Natural killer cell (primary cell): ENCODE measurements at regions not wholly inside any gene's neighbourhood (a gene's known extent, or its start where the extent isn't known, plus 50 kb on each side); places are given as distances from the start of the nearest gene placed in this dataset.

Source experiments
- ATAC-seq, 3 donors: fragments of 150-1000 bp in 2 of 3; fragments of 200-7000 bp in 1 of 3; cut with Tn5 transposase; 1 replicate in 1 of 3; 2 replicates in 2 of 3; pipeline ENCODE4 v1.10.0; 2021; ENCODE audit warnings: mild to moderate bottlenecking in 2 of 3, moderate library complexity in 2 of 3
- DNase-seq, 2 donors: peaks; one replicate each; pipeline versions ENCODE4 v3.0.0 to v3.0.0-alpha.2; 2013 to 2021; ENCODE audit warnings: mixed read lengths in 1 of 2
- H3K27ac ChIP-seq: one replicate; pipeline ENCODE4 v1.5.1; 2013; ENCODE audit warnings: mild to moderate bottlenecking, low read length
- H3K27me3 ChIP-seq: one replicate; pipeline ENCODE4 v1.6.1; 2013; ENCODE audit warnings: low read length; ENCODE audit not compliant: control insufficient read depth, insufficient read depth
- H3K36me3 ChIP-seq: one replicate; pipeline ENCODE4 v1.6.1; 2013; ENCODE audit warnings: low read length; ENCODE audit not compliant: control insufficient read depth, insufficient read depth
- H3K4me1 ChIP-seq: one replicate; pipeline ENCODE4 v1.6.1; 2013; ENCODE audit warnings: low read length; ENCODE audit not compliant: control insufficient read depth, insufficient read depth
- H3K4me3 ChIP-seq: one replicate; pipeline ENCODE4 v1.5.1; 2013; ENCODE audit warnings: low read length
- H3K9me3 ChIP-seq: one replicate; pipeline ENCODE4 v1.6.1; 2013; ENCODE audit warnings: low read length; ENCODE audit not compliant: control insufficient read depth, insufficient read depth
- H3K27ac Mint-ChIP-seq, 2 donors: one replicate each; pipeline ENCODE4 v1.8.0; 2022; ENCODE audit warnings: mild to moderate bottlenecking in 2 of 2, mixed read lengths in 2 of 2, moderate library complexity in 1 of 2
- H3K27me3 Mint-ChIP-seq, 2 donors: one replicate each; pipeline ENCODE4 v1.8.0; 2022; ENCODE audit warnings: low read depth in 2 of 2, mixed read lengths in 2 of 2
- H3K36me3 Mint-ChIP-seq: one replicate; pipeline ENCODE4 v1.8.0; 2022; ENCODE audit warnings: mixed read lengths
- H3K4me1 Mint-ChIP-seq, 2 donors: one replicate each; pipeline ENCODE4 v1.8.0; 2022; ENCODE audit warnings: mixed read lengths in 2 of 2
- H3K4me3 Mint-ChIP-seq: one replicate; pipeline ENCODE4 v1.8.0; 2022; ENCODE audit warnings: mild to moderate bottlenecking, moderate library complexity, mixed read lengths
- H3K9me3 Mint-ChIP-seq, 2 donors: one replicate each; pipeline ENCODE4 v1.8.0; 2022; ENCODE audit warnings: mixed read lengths in 2 of 2
- WGBS: methylation state at CpG from one replicate; pipeline ENCODE4 v1.1.7; 2013; ENCODE audit warnings: missing lambda C conversion rate; ENCODE audit not compliant: insufficient coverage; 5-methylcytosine and 5-hydroxymethylcytosine counted together
- intact Hi-C: fragments of 100-400 bp; cut with micrococcal nuclease; formaldehyde crosslinking; loops from one replicate; pipeline ENCODE4 v1.14.2; 2022
- TF ChIP-seq, protein P1 (sequence below): fragments of 200-600 bp; IDR thresholded peaks from one replicate; pipeline ENCODE4 v1.8.0; 2022; ENCODE audit warnings: antibody characterized with exemption

DNA sequence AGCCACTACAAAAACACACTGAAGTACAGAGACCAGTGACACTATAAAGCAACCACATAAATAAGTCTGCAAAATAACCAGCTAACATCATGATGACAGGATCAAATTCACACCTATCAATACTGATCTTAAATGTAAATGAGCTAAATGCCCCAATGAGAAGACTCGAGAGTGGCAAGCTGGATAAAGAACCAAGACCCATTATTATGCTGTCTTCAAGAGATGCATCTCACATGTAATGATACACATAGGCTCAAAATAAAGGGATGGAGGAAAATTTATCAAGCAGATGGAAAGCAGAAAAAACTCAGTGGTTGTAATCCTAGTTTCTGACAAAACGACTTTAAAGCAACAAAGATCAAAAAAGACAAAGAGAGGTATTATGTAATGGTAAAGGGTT, 138.1 kb upstream of the PLN start:
- H3K27ac Mint-ChIP-seq, result no peak overlapping the region

More for the DNA sequence above, 138.1 kb upstream of the PLN start:
- no peak overlapping the region for H3K4me3 Mint-ChIP-seq
- Histone ChIP-seq H3K4me3 (no peak overlapping the region), H3K9me3 (peaks cover 3% of the 10 kb centered on the region), H3K27me3 (no peaks in the 10 kb centered on the region), H3K27ac (no peak overlapping the region), H3K36me3 (no peaks in the 10 kb centered on the region), H3K4me1 (no peaks in the 10 kb centered on the region)
- no peaks in the 10 kb centered on the region for H3K4me1 Mint-ChIP-seq
- TF ChIP-seq, protein P1, sequence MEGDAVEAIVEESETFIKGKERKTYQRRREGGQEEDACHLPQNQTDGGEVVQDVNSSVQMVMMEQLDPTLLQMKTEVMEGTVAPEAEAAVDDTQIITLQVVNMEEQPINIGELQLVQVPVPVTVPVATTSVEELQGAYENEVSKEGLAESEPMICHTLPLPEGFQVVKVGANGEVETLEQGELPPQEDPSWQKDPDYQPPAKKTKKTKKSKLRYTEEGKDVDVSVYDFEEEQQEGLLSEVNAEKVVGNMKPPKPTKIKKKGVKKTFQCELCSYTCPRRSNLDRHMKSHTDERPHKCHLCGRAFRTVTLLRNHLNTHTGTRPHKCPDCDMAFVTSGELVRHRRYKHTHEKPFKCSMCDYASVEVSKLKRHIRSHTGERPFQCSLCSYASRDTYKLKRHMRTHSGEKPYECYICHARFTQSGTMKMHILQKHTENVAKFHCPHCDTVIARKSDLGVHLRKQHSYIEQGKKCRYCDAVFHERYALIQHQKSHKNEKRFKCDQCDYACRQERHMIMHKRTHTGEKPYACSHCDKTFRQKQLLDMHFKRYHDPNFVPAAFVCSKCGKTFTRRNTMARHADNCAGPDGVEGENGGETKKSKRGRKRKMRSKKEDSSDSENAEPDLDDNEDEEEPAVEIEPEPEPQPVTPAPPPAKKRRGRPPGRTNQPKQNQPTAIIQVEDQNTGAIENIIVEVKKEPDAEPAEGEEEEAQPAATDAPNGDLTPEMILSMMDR, result no peak
- ATAC-seq (no peak), DNase-seq (no peak)
- intact Hi-C loops, result no loop called here
- H3K36me3 Mint-ChIP-seq, result peaks cover 17% of the 10 kb centered on the region
- 100% methylated on average over 1 of the region's 2 CpGs for WGBS
- peaks cover 0 to 3% of the 10 kb centered on the region in 2 donors for H3K27me3 Mint-ChIP-seq
- peaks cover 7 to 8% of the 10 kb centered on the region in 2 donors for H3K9me3 Mint-ChIP-seq
